Naive B cell (primary cell): ENCODE measurements at regions not wholly inside any gene's neighbourhood (a gene's known extent, or its start where the extent isn't known, plus 50 kb on each side); places are given as distances from the start of the nearest gene placed in this dataset.

Experiments
- ATAC-seq, 2 donors: fragments of 150-1000 bp; cut with Tn5 transposase; 2 replicates each; pipeline ENCODE4 v1.10.0; 2021; ENCODE audit warnings: low read depth in 2 of 2, mild to moderate bottlenecking in 2 of 2, moderate library complexity in 2 of 2
- DNase-seq: peaks from one replicate; pipeline ENCODE4 v3.0.0; 2022
- H3K27ac Mint-ChIP-seq, 6 donors: one replicate each; pipeline ENCODE4 v1.8.0; 2020 to 2022; ENCODE audit warnings: mild to moderate bottlenecking in 6 of 6, mixed read lengths in 6 of 6, moderate library complexity in 5 of 6, inconsistent platforms in 2 of 6
- H3K27me3 Mint-ChIP-seq, 3 donors: one replicate each; pipeline ENCODE4 v1.8.0; 2021 to 2022; ENCODE audit warnings: mixed read lengths in 3 of 3, mild to moderate bottlenecking in 1 of 3
- H3K36me3 Mint-ChIP-seq, 2 donors: one replicate each; pipeline ENCODE4 v1.8.0; 2020 to 2022; ENCODE audit warnings: mixed read lengths in 2 of 2, inconsistent platforms in 1 of 2, mild to moderate bottlenecking in 1 of 2
- H3K4me1 Mint-ChIP-seq, 3 donors: one replicate each; pipeline ENCODE4 v1.8.0; 2020 to 2022; ENCODE audit warnings: mixed read lengths in 3 of 3, inconsistent platforms in 1 of 3, mild to moderate bottlenecking in 1 of 3, moderate library complexity in 1 of 3
- H3K4me3 Mint-ChIP-seq, 8 donors: one replicate each; pipeline ENCODE4 v1.8.0; 2020 to 2022; ENCODE audit warnings: mild to moderate bottlenecking in 8 of 8, mixed read lengths in 8 of 8, moderate library complexity in 8 of 8, inconsistent platforms in 2 of 8
- H3K9me3 Mint-ChIP-seq, 7 donors: one replicate each; pipeline ENCODE4 v1.8.0; 2020 to 2022; ENCODE audit warnings: mixed read lengths in 7 of 7, mild to moderate bottlenecking in 5 of 7, inconsistent platforms in 2 of 7, moderate library complexity in 1 of 7

DNA sequence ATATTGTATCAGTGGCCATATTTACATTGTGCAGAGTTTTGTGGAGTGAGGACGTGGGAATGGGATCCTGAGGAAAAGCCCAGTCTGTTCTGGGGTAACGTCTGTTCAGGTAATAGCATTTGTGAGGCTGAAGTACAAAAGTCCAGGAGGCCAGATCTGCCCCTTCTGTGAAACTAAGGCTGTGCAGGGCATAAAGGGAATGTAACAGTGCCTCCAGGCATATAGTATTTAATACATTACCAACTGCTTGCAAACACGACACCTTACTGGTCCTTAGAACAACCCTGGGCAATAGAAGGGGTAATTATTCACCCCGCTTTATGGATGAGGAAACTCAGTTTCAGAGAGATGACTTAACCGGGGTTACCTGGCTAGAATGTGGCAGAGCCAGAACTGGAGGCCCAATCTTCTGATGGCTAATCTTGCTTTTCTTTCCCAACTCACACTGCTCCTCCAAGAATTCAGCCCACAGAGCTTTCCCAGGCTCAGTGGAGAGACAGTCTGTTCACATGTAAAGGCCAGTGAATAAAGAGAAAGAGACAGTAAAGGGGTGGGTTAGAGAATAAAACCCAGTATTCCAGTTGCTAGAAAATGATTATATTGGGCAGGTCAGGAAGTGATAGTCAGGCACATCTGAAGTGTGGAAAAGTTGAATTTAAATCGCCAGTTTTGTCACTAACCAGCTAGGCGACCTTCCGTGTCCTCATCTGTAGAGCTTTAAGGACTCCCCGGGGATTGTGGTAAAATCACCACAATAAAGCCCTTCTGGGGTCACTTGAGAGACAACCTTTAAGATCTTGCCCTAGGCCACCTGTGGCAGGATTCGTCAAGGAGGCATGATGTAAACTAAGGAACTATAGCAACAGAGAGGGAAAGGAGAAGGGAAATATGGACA lies 280.7 kb upstream of the CITED2 start:
- no peak overlapping the region for H3K4me3 Mint-ChIP-seq
- H3K27ac Mint-ChIP-seq: no peak overlapping the region
- no peaks in the 10 kb centered on the region for H3K4me1 Mint-ChIP-seq
- H3K36me3 Mint-ChIP-seq: no peaks in the 10 kb centered on the region
- ATAC-seq (no peak), DNase-seq (no peak)
- H3K9me3 Mint-ChIP-seq: no peaks in the 10 kb centered on the region
- peaks cover 0 to 9% (median 9%) of the 10 kb centered on the region in 3 donors for H3K27me3 Mint-ChIP-seq

DNA sequence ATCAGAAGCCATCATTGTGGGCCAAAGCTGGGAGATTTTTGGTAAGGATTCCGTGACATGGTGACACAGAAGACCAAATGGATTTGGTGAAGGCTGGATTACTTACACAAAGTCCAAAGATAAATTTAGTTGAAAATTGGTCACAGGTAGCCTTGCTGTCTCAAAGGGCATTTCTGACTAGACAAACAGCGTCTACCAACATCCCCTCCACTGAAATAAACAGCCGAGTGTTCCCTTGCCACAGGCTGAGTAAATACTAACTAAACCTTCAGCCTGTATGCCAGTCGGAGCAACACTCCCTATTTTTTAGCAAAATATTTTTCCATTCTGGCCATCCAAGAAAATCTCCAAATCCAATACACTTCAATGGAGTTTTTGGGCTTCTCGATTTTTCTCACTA lies 279.9 kb upstream of the CITED2 start:
- no peak overlapping the region for H3K4me3 Mint-ChIP-seq
- ATAC-seq: no peak
- no peaks in the 10 kb centered on the region for H3K4me1 Mint-ChIP-seq
- no peak for DNase-seq
- no peak overlapping the region for H3K27ac Mint-ChIP-seq
- H3K36me3 Mint-ChIP-seq: no peaks in the 10 kb centered on the region
- H3K27me3 Mint-ChIP-seq: peaks cover 0 to 16% (median 16%) of the 10 kb centered on the region in 3 donors
- no peaks in the 10 kb centered on the region for H3K9me3 Mint-ChIP-seq

DNA sequence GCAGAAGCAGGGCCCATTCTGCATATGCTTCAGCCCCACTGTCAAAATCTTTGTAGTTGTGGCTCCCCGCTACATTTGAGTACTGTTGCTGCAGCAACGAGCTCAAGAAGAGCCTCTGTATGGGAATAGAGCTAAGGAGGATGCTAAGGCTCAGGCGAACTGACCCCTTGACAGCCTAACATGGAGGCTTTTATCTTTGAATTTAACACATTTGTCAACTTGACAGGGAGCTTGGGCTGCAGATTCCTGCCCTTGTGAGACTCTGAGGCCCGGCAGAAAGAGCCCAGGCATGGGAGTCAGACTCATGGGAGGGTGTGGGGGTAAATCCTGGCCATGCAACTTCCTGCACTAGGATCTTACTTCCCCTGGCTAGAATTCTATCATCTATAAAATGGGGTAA lies 278.7 kb upstream of the CITED2 start:
- no peak overlapping the region for H3K27ac Mint-ChIP-seq
- no peaks in the 10 kb centered on the region for H3K4me1 Mint-ChIP-seq
- H3K4me3 Mint-ChIP-seq: no peak overlapping the region
- ATAC-seq: no peak
- no peaks in the 10 kb centered on the region for H3K9me3 Mint-ChIP-seq
- no peak for DNase-seq
- no peaks in the 10 kb centered on the region for H3K36me3 Mint-ChIP-seq
- H3K27me3 Mint-ChIP-seq: peaks cover 0 to 17% (median 16%) of the 10 kb centered on the region in 3 donors

DNA sequence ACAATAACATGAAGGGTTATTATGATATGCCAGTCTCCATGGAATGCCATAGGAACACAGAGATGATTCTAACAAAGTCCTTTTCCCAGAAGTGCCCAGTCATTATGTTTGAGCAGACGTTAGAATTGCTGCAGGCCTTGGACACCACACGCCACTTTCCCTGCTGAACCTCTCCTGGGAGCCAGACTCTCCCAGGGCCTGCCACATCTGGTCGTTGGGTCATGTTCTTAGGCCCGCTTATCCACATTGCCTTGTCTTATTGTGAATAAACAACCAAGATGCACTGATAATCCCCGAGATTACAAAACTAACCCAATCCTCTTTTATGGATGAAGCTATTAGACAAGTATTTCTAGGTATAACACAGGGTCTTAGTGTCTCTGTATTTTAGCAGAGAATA lies 276.5 kb upstream of the CITED2 start:
- no peak for DNase-seq
- Mint-ChIP-seq H3K9me3 (peaks cover 0 to 8% (median 2%) of the 10 kb centered on the region in 7 donors), H3K4me1 (no peaks in the 10 kb centered on the region), H3K27me3 (peaks cover 0 to 20% (median 11%) of the 10 kb centered on the region in 3 donors), H3K36me3 (no peaks in the 10 kb centered on the region), H3K27ac (peak overlapping the region in 1 of 6 donors; percentile 9), H3K4me3 (no peak overlapping the region)
- ATAC-seq: no peak

DNA sequence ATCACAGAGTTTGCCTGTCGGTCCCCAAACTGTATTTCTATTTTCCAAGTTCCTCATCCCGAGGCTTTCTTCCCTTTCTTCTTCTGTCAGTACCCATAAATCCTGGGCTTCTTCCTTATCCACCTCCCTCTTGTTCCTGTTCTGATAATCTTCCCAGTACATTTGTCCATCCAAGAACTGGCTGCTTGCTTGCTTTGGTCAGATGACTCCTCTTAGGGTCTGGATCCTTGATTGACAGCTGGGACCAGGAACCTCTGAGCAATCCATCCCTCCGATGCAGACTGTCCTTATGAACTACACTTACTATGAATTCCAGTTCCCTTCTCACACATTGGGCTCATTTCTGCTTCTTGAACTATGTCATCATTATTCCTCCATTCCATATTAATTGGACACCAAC lies 275.3 kb upstream of the CITED2 start:
- ATAC-seq (no peak), DNase-seq (no peak)
- Mint-ChIP-seq H3K4me3 (no peak overlapping the region), H3K27me3 (peaks cover 0 to 16% (median 7%) of the 10 kb centered on the region in 3 donors), H3K27ac (no peak overlapping the region), H3K36me3 (no peaks in the 10 kb centered on the region), H3K4me1 (no peaks in the 10 kb centered on the region), H3K9me3 (peaks cover 0 to 8% (median 2%) of the 10 kb centered on the region in 7 donors)

DNA sequence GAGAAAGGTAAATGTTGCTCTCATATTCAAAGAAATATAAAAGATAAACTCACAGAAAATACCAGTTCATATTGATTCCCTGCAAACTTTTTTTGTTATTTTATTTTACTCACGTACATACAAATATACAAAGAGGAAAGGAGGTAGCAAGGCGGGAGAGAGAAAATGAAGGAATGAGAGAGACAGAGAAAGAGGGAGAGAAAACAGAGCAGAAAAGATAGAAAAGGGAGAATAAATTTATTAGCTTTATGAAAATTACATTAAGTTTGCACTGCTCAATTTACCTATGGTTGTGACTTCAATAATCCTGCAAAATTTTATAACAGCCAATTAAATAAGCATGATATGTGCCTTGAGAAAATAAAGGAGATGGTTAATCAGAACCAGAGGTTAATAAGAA lies 274.7 kb upstream of the CITED2 start:
- peaks cover 0 to 16% (median 7%) of the 10 kb centered on the region in 3 donors for H3K27me3 Mint-ChIP-seq
- H3K27ac Mint-ChIP-seq: no peak overlapping the region
- H3K4me3 Mint-ChIP-seq: no peak overlapping the region
- H3K36me3 Mint-ChIP-seq: no peaks in the 10 kb centered on the region
- ATAC-seq: no peak
- H3K9me3 Mint-ChIP-seq: peaks cover 0 to 8% (median 2%) of the 10 kb centered on the region in 7 donors
- no peak for DNase-seq
- no peaks in the 10 kb centered on the region for H3K4me1 Mint-ChIP-seq

DNA sequence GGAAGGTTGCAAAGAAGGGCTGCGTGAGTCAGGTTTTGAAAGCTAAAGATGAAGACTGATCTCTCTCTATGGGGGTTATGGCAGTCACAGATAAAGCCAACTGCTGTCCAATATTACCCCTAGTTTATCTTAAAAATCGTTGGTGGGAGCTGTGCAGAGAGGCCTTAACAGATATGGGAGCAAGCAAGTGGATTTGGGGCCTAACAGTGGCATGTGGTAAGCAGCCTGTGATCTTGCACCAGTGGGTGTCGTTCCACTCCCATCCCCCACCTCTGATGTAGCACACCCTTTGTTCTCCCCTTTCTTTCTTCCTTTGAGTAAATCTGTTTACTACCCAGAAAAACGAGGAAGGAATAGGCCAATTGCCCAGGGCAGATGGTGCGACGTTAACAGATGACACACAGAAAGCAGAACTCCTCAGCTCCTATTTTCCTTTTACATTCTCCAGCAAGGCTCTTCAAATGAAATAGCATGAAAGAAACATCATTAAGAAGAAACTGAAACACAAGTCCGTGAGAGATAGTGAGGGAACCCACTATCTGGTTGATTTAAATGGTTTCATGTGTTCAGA lies 274.1 kb upstream of the CITED2 start:
- Mint-ChIP-seq H3K4me3 (no peak overlapping the region), H3K27me3 (peaks cover 0 to 16% (median 7%) of the 10 kb centered on the region in 3 donors), H3K4me1 (no peaks in the 10 kb centered on the region), H3K36me3 (no peaks in the 10 kb centered on the region), H3K27ac (no peak overlapping the region), H3K9me3 (peaks cover 0 to 8% (median 2%) of the 10 kb centered on the region in 7 donors)
- no peak for ATAC-seq
- no peak for DNase-seq

DNA sequence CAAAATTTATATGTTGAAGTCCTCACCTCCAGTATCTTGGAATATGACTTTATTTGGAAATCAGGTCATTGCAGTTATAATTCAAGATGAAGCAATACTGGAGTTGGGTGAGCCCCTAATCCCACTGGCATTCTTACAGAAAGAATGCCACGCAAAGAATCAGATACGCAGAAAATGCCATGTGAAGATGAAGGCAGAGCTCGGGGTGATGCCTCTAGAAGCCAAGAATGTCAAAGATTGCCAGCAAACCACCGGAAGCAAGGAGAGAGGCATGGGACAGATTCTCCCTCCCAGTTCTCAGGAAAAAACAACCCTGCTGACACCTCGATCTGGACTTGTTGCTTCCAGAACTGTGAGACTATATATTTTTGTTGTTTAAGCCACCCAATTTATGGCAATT lies 273.4 kb upstream of the CITED2 start:
- ATAC-seq (no peak), DNase-seq (no peak)
- H3K27ac Mint-ChIP-seq: no peak overlapping the region
- no peaks in the 10 kb centered on the region for H3K36me3 Mint-ChIP-seq
- peaks cover 0 to 8% (median 2%) of the 10 kb centered on the region in 7 donors for H3K9me3 Mint-ChIP-seq
- H3K4me3 Mint-ChIP-seq: no peak overlapping the region
- no peaks in the 10 kb centered on the region for H3K4me1 Mint-ChIP-seq
- peaks cover 0 to 16% (median 7%) of the 10 kb centered on the region in 3 donors for H3K27me3 Mint-ChIP-seq

DNA sequence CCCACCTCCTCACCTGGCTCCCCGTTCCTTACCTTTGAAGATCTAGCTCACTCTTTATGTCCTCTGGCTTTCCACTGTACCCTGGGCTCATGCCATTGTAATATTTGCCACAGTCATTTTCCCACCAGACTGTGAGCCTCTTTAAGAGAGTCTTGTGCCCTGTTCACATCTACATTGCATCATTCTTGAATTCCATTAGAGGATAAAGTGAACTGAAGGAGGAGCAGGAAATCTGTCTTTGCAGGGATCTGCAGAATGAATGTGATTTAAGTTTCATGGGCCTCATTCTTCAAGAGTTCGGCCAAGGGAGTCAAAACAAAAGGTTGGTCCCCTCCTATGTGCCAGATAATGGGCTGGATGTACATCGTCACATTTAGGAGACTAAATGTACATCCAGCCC lies 272.6 kb upstream of the CITED2 start:
- H3K27me3 Mint-ChIP-seq: peaks cover 0 to 16% (median 7%) of the 10 kb centered on the region in 3 donors
- H3K4me1 Mint-ChIP-seq: no peaks in the 10 kb centered on the region
- peaks cover 0 to 8% (median 2%) of the 10 kb centered on the region in 7 donors for H3K9me3 Mint-ChIP-seq
- H3K27ac Mint-ChIP-seq: no peak overlapping the region
- ATAC-seq (no peak), DNase-seq (no peak)
- no peaks in the 10 kb centered on the region for H3K36me3 Mint-ChIP-seq
- H3K4me3 Mint-ChIP-seq: no peak overlapping the region

DNA sequence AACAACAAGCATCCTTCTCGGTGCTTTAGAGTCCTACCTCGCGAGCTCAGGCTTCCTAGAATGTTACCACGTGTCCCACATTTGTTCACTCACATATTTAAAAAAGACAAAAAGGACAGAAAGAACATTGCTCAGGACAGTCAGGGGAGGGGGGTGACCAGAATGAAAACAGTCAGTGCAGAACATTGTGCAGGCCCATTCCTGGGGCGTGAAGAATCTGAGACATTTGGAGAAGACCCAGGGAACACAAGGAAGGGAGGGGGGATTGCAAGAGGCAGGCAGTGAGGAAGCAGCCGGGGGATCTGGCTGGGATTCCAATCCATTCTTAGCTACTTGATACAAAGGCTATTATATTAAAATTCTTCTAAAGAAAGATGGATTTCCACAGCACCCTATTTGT lies 270.4 kb upstream of the CITED2 start:
- Mint-ChIP-seq H3K4me1 (peaks cover 5 to 14% (median 11%) of the 10 kb centered on the region in 3 donors), H3K27me3 (peaks cover 0 to 9% (median 4%) of the 10 kb centered on the region in 3 donors), H3K27ac (no peak overlapping the region), H3K4me3 (no peak overlapping the region), H3K9me3 (peaks cover 0 to 8% (median 2%) of the 10 kb centered on the region in 7 donors), H3K36me3 (no peaks in the 10 kb centered on the region)
- DNase-seq (no peak), ATAC-seq (no peak)

DNA sequence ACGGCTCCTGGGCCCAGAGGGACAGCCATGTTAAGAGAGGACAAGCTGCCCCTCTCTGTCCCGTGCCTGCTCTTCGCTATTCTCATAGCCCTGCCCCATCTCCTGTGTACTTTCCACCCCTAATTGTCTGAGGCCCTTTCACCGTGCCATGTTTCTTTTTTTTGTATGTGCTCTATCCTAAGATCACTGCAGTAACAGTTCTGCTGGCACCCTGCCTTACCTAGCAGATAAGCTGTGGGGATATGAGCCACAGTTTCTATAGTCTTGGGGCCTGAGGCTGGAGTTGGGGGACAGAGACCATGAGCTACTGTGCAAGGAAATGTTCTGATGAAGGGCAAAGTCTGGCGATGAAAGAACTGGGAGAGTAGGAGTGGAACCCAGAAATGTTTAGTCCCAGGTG lies 269.5 kb upstream of the CITED2 start:
- H3K9me3 Mint-ChIP-seq: peaks cover 0 to 8% (median 2%) of the 10 kb centered on the region in 7 donors
- no peaks in the 10 kb centered on the region for H3K36me3 Mint-ChIP-seq
- H3K27ac Mint-ChIP-seq: no peak overlapping the region
- H3K4me3 Mint-ChIP-seq: no peak overlapping the region
- peaks cover 0 to 5% (median 0%) of the 10 kb centered on the region in 3 donors for H3K27me3 Mint-ChIP-seq
- DNase-seq (no peak), ATAC-seq (no peak)
- peaks cover 5 to 14% (median 11%) of the 10 kb centered on the region in 3 donors for H3K4me1 Mint-ChIP-seq

DNA sequence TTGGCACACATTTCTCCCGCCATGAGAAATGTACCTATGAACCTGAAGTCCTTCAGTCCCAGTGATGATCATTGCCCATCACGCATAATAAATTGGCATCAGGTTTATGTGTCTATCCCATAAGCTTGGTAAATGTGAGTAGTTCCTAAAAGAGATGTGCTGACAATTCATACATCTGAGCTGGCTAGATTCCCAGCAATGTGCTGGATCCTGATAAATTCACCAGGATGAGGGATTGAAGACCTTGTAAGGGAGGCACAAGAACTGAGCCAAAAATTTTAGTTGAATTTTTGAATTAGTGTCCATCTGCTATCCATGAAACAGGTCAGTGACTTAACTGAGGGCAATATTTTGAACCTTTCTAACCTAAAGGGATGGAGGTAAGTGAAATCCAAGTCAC lies 267.9 kb upstream of the CITED2 start:
- H3K27me3 Mint-ChIP-seq: no peaks in the 10 kb centered on the region
- no peak overlapping the region for H3K4me3 Mint-ChIP-seq
- no peak for DNase-seq
- peaks cover 5 to 14% (median 11%) of the 10 kb centered on the region in 3 donors for H3K4me1 Mint-ChIP-seq
- no peak for ATAC-seq
- H3K27ac Mint-ChIP-seq: no peak overlapping the region
- H3K36me3 Mint-ChIP-seq: no peaks in the 10 kb centered on the region
- H3K9me3 Mint-ChIP-seq: peaks cover 0 to 8% (median 2%) of the 10 kb centered on the region in 7 donors

DNA sequence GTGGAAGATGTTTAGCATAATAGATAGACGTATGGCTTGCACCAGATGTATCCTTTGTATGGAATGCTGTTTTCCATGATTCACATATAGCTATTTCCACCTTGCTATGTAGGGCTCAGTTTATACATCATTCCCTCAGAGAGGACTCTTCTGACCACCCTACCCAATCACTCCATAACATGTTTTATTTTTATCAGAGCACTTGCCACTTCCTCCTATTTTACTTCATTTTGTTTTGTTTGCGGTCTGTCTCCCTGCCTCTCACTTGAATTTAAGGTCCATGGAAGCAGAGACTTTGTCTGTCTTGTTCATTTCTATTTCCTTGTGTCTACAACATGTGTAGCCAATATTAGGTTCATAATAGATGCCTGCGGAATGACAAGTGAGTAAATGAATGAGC lies 266.9 kb upstream of the CITED2 start:
- H3K4me3 Mint-ChIP-seq: no peak overlapping the region
- DNase-seq (no peak), ATAC-seq (no peak)
- H3K36me3 Mint-ChIP-seq: no peaks in the 10 kb centered on the region
- H3K27me3 Mint-ChIP-seq: no peaks in the 10 kb centered on the region
- no peak overlapping the region for H3K27ac Mint-ChIP-seq
- peaks cover 5 to 14% (median 11%) of the 10 kb centered on the region in 3 donors for H3K4me1 Mint-ChIP-seq
- peaks cover 0 to 2% (median 0%) of the 10 kb centered on the region in 7 donors for H3K9me3 Mint-ChIP-seq

DNA sequence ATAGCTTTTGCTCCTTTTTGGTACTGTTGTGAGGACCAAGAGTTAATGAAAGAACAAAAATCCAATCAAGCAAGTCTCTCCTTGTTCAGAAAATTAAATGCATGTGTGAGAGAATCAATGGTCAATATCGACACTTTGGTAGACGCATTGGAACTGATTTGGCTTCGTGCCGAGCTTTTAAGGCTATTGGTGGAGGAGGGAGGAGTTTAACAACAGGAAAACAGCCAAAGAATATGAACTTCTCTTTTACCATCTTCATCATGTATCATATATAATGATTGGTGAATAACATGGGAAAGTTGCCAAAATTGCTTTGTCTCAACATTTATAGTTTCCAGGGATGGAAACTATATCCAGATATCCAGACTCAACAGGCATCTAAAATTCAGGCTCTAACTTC lies 266.5 kb upstream of the CITED2 start:
- Mint-ChIP-seq H3K4me1 (peaks cover 5 to 14% (median 11%) of the 10 kb centered on the region in 3 donors), H3K9me3 (peaks cover 0 to 2% (median 0%) of the 10 kb centered on the region in 7 donors), H3K27me3 (no peaks in the 10 kb centered on the region), H3K4me3 (no peak overlapping the region), H3K36me3 (no peaks in the 10 kb centered on the region), H3K27ac (no peak overlapping the region)
- ATAC-seq (no peak), DNase-seq (no peak)
